GM18511 (cell line): ENCODE measurements at regions not wholly inside any gene's neighbourhood (a gene's known extent, or its start where the extent isn't known, plus 50 kb on each side); places are given as distances from the start of the nearest gene placed in this dataset.

ENCODE experiments used
- ATAC-seq: cut with Tn5 transposase; IDR thresholded peaks from one replicate; pipeline ENCODE4 v1.9.1; 2021; ENCODE audit warnings: mild to moderate bottlenecking, moderate library complexity; ENCODE audit not compliant: unreplicated experiment

DNA sequence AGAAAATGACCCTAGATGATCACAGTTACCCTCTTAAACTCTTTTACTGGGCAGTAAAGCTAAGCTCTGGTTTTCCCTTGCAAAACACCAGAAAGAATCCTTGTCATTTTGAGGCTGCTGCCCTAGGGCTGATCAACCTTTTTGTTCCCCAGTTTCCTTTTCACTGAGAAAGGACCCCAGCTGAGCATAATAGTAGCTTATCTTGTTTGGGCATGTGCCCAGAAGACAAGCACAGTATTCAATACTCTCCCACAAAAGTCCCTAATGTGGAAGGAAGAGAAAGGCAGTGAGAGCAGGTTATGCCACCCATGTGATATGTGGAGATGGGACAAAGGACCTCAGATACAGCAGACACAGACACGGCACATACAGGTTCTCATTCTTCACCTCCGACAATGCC is 332.6 kb upstream of the TMPO start:
- no peak for ATAC-seq

GRCh38 chr12:98185606-98186005 is 329.8 kb upstream of the TMPO start:
- no peak for ATAC-seq

- ATAC-seq, result no peak
Observed at GRCh38 chr12:98188650-98189077, 326.7 kb upstream of the TMPO start.

DNA sequence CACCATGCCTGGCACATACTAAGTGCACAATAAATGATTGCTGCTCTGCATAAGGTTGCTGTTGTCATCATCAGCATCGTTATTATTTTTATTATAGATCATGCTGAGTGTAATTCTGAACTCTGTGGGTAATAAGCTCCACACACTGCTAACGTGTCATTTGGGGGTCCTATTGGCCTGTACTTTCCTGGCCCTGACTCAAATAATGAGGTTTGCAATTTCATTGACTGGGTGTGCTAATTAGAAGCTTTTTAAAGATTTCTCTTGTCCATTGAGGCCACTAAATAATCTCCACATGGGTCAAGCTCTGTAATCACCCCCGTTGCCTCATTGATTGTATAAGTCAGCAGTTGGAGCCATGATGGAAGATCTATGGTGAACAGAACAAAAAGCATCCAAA is 320.8 kb upstream of the TMPO start:
- no peak for ATAC-seq

- ATAC-seq, result no peak
Observed at GRCh38 chr12:98198261-98198982, 317.0 kb upstream of the TMPO start.

- ATAC-seq, result no peak
Observed at GRCh38 chr12:98208816-98209215, 306.6 kb upstream of the TMPO start.

- ATAC-seq, result peak; percentile 59
Observed at GRCh38 chr12:98211909-98212695, 303.3 kb upstream of the TMPO start.

- no peak for ATAC-seq
Observed at GRCh38 chr12:98213556-98213955, 301.8 kb upstream of the TMPO start.

- ATAC-seq, result no peak
Observed at GRCh38 chr12:98217257-98217656, 298.1 kb upstream of the TMPO start.

GRCh38 chr12:98220636-98221035 is 294.8 kb upstream of the TMPO start:
- no peak for ATAC-seq

DNA sequence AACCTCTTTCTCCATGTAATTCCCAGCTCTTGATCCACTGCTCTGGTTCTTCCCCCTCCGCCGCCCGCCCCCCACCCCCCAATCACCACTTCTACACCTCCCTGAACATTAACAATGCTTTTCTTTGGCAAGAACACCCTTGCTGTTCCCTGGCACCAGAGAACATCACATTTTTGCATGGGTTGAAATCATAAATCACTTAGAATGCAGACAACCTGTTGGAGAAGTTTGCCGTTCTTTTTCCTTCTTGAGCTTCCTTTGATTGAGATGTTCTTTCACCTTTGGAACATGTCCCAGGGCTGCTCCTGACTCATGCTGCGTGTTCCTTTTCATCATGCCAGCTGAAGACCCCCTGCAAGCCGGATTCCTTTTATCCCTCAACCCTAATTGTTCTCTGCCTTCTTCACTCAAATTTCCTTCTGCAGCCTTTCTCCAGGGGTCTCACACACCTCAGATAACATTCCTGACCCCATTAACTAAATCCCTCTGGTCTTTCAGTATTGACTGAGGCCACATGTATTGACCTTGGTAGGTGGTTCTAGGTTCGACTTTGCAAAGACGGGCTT is 294.1 kb upstream of the TMPO start:
- ATAC-seq, result no peak

DNA sequence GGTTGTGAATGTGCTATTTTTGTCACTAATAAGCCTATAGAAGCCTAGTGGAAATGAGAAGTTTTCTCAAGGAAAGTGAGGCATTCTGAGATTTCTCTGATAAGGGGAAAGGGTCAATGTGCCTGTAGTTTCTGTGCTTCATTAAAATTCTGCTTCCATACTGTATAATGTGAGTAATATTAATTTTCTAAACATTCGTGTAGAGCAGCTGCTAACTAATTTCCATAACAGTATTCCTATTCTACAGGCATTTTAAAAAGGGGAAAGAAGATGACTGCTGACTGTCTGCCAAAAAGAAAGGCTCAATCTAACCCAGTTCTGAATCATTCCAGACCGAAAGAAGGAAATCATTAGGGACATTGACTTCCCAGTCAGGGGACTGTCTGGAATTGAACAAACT is 293.3 kb upstream of the TMPO start:
- no peak for ATAC-seq

DNA sequence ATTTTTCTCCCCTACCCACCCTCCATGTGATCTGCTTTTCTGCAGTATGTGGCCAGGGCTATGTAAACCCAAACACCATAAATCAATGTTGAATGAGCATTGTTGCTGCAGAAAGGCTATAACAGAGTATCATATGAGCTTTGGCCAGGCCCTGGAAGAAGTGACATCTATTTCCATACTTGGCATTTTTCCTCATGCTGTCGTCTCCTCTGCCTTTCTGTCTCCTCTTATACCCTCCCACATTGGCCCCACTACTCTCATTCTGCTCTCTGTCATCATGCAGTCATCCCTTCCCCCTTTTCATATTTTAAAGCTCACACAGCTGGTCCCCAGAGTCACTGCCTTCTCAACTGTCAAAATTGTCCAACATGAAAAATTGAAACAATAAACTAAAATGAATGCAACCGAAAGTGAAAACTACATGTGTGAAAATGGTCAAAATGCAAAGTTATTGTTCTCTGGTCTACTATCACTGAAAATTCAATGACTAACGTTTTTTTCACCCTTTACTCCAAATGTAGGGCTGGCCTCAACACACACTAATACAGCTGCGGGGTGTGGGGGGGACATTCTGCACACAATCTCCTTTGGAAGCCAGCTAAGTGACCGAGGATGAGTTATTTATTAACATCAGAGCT is 290.7 kb upstream of the TMPO start:
- ATAC-seq, result peak; percentile 95

GRCh38 chr12:98227162-98227561 is 288.2 kb upstream of the TMPO start:
- no peak for ATAC-seq

- ATAC-seq, result no peak
Observed at GRCh38 chr12:98228683-98229539, 286.5 kb upstream of the TMPO start.

DNA sequence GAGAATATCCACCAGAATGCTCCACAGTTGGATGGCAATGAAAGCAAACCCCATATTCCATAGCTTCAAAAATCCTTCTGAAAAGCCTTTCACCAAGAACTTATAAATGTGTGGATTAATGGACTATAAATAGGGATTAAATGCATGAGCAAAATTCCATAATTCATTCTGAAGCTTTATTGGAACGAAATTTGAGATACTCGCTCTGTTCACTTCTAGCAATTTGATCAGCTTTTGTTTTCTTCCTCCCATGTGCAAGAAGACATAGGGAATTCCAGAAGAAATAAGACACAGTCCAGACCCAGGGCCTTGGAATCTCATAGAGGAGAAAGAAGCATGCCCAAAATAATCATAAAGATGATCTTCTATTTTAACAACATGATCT is 285.9 kb upstream of the TMPO start:
- ATAC-seq, result no peak

DNA sequence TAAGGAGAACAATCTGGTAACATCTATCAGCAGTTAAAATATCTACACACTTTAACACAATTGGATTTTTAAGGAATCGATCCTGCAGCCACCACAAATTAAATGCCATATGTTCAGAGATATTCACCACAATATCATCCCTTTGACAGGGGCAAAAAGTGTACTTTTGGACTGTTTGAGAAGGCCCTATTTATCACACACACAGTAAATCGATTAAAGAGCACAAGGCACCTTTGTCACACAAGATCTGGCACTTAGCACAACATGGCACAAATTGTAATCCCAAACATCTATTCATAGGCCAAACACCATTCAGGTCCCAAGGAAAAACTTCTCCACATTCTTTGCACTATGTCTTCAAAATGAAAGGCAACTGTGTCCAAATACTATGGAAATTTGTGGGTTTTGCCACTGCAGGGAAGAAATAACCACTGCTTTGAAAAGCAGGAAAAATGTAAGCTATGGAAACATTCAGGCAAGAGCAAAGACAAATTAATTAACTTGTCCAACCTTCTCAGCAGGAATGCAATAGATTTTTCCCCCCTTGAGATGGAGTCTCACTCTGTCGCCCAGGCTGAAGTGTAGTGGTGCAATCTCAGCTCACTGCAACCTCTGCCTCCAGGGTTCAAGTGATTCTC is 282.5 kb upstream of the TMPO start:
- no peak for ATAC-seq

GRCh38 chr12:98235301-98235700 is 280.1 kb upstream of the TMPO start:
- no peak for ATAC-seq

DNA sequence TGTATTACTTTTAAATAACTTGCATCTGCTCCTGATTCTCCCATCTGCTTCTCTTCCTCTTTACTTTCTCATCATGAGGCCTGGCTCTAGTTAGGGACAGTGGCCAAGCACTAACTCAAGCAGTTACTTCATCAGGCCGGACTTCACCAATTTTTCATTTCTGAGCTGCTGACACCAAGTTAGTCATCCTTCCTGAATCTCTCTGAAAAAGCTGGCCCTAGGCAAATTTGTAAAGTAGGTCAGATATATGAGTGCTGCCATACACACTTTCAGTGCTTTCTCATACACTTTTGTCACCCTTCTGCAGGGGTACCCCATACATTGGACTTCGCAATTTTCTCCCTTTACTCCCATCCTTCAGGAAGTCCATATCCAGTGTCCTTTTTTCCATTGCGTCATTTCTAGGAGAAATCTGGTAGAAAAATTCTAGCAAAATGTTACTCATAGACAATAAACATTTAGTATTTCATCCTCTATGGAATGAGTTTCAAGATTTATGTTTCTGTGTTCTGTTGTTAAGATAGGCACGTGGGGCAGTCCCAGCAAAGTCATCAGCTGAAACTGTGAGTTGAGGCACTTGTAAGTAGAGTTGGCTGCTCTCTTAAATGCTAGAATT is 276.8 kb upstream of the TMPO start:
- no peak for ATAC-seq

DNA sequence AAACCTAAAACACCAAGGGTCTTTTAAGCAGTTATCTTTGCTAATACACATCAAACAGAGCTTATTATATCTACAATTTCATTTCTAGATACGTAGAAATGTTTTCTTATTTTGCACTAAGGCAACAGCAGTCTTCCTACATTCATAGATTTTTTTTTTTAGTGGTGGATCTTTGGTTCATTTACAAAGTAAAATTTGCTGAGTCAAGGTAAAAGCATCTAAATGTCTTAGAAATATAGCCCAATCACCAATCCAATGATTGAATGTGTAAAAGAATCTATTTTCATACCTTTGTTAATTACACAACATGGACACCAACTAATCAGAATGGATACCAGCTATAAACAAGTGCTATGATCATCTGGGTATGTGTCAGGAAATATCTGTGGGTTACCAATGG is 272.2 kb upstream of the TMPO start:
- ATAC-seq, result no peak
